SU-DHL-6 (cell line): ENCODE measurements at regions not wholly inside any gene's neighbourhood (a gene's known extent, or its start where the extent isn't known, plus 50 kb on each side); places are given as distances from the start of the nearest gene placed in this dataset.

Source experiments
- H2AFZ ChIP-seq: fragments of 200-600 bp; sonication (generic); 2 replicates; pipeline ENCODE4 v1.6.1; 2014; ENCODE audit warnings: low read depth, mild to moderate bottlenecking, moderate library complexity, mixed read lengths, antibody characterized with exemption, low read length; ENCODE audit not compliant: severe bottlenecking
- H3F3A ChIP-seq: fragments of 200-600 bp; shearing (Covaris generic); 2 replicates; pipeline ENCODE4 v1.6.0; 2016; ENCODE audit warnings: antibody characterized with exemption, mild to moderate bottlenecking; ENCODE audit not compliant: insufficient read depth
- H3K27ac ChIP-seq: fragments of 200-600 bp; sonication (generic); 2 replicates; pipeline ENCODE4 v1.5.1; 2016; ENCODE audit warnings: low read depth, mild to moderate bottlenecking, low read length, moderate library complexity, mixed read lengths
- H3K27me3 ChIP-seq: fragments of 200-600 bp; sonication (generic), shearing (Covaris generic); 2 replicates; pipeline ENCODE4 v1.6.0; 2014; ENCODE audit warnings: mild to moderate bottlenecking, low read length
- H3K36me3 ChIP-seq: fragments of 200-600 bp; sonication (generic); 2 replicates; pipeline ENCODE4 v1.6.1; 2014; ENCODE audit warnings: mild to moderate bottlenecking, low read length, mixed read lengths
- H3K4me2 ChIP-seq: fragments of 300-600, 200-600 bp; shearing (Covaris generic), sonication (generic); 2 replicates; pipeline ENCODE4 v1.6.0; 2014; ENCODE audit warnings: low read length, low read depth, mild to moderate bottlenecking; ENCODE audit not compliant: poor library complexity, severe bottlenecking
- H3K4me3 ChIP-seq: fragments of 200-600 bp; sonication (generic); 2 replicates; pipeline ENCODE4 v1.5.1; 2014; ENCODE audit warnings: antibody characterized with exemption, low read length, mild to moderate bottlenecking, mixed read lengths; ENCODE audit not compliant: insufficient read depth, poor library complexity, severe bottlenecking
- H3K79me2 ChIP-seq: fragments of 200-600 bp; sonication (generic); 2 replicates; pipeline ENCODE4 v1.6.1; 2014; ENCODE audit warnings: mild to moderate bottlenecking, low read length, moderate library complexity; ENCODE audit not compliant: insufficient read depth
- H3K9ac ChIP-seq: fragments of 200-600 bp; sonication (generic); 2 replicates; pipeline ENCODE4 v1.7.0; 2014; ENCODE audit warnings: mild to moderate bottlenecking, low read length
- H3K9me2 ChIP-seq: fragments of 200-600 bp; sonication (generic); replicated peaks from 2 replicates; pipeline ENCODE4 v1.6.1; 2014; ENCODE audit warnings: low read length; ENCODE audit not compliant: insufficient read depth
- H3K9me3 ChIP-seq: fragments of 200-600 bp; sonication (generic); 2 replicates; pipeline ENCODE4 v1.6.1; 2014; ENCODE audit warnings: low read length, mixed read lengths; ENCODE audit not compliant: insufficient read depth
- H4K20me1 ChIP-seq: fragments of 200-600 bp; sonication (generic); 2 replicates; pipeline ENCODE4 v1.6.1; 2014; ENCODE audit warnings: low read depth, mild to moderate bottlenecking, antibody characterized with exemption, low read length, moderate library complexity, mixed read lengths
- CTCF ChIP-seq: fragments of 200-600 bp; sonication (generic); IDR thresholded peaks from one replicate; pipeline ENCODE4 v1.5.1; 2017; ENCODE audit warnings: antibody characterized with exemption, mild to moderate bottlenecking, low read length, moderate library complexity; ENCODE audit not compliant: insufficient read depth, poor library complexity, severe bottlenecking
- EZH2phosphoT487 ChIP-seq: fragments of 200-600 bp; sonication (generic), shearing (Covaris generic); conservative IDR thresholded peaks from 2 replicates; pipeline ENCODE4 v1.6.1; 2018; ENCODE audit warnings: mild to moderate bottlenecking, antibody characterized with exemption, low read length, moderate library complexity, mixed read lengths

GRCh38 chr10:43971981-43972380 is 323.3 kb upstream of the ZNF32 start:
- no peaks in the 10 kb centered on the region for H4K20me1 ChIP-seq
- TF ChIP-seq CTCF (no peak), EZH2phosphoT487 (no peak)
- no peaks in the 10 kb centered on the region for H3F3A ChIP-seq
- no peaks in the 10 kb centered on the region for H3K9me3 ChIP-seq
- no peaks in the 10 kb centered on the region for H3K27me3 ChIP-seq
- H3K4me2 ChIP-seq: no peak overlapping the region
- H3K9ac ChIP-seq: no peak overlapping the region
- no peak overlapping the region for H2AFZ ChIP-seq
- no peaks in the 10 kb centered on the region for H3K36me3 ChIP-seq
- no peaks in the 10 kb centered on the region for H3K79me2 ChIP-seq
- no peaks in the 10 kb centered on the region for H3K9me2 ChIP-seq
- no peak overlapping the region for H3K27ac ChIP-seq
- no peak overlapping the region for H3K4me3 ChIP-seq

DNA sequence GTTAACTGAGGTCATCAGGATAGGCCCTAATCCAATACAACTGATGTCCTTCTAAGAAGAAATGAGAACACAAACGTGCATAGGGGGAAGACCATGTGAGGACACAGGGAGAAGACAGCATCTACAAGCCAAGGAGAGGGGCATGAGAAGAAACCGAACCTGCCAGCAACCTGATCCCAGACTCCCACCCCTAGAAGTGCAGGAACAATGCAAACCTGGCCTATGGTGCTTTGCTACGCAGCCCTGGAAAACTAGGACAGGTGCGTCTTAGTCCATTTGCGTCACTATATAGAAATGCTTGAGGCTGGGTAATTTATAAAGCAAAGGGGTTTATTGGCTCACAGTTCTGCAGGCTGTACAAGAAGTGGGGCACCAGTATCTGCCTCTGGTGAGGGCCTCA is 322.6 kb upstream of the ZNF32 start:
- no peak overlapping the region for H3K9ac ChIP-seq
- no peak overlapping the region for H3K4me2 ChIP-seq
- no peaks in the 10 kb centered on the region for H3F3A ChIP-seq
- no peaks in the 10 kb centered on the region for H4K20me1 ChIP-seq
- no peaks in the 10 kb centered on the region for H3K9me2 ChIP-seq
- no peak overlapping the region for H3K27ac ChIP-seq
- no peak overlapping the region for H3K4me3 ChIP-seq
- H3K27me3 ChIP-seq: no peaks in the 10 kb centered on the region
- H3K79me2 ChIP-seq: no peaks in the 10 kb centered on the region
- TF ChIP-seq CTCF (no peak), EZH2phosphoT487 (no peak)
- no peaks in the 10 kb centered on the region for H3K9me3 ChIP-seq
- no peak overlapping the region for H2AFZ ChIP-seq
- H3K36me3 ChIP-seq: no peaks in the 10 kb centered on the region

DNA sequence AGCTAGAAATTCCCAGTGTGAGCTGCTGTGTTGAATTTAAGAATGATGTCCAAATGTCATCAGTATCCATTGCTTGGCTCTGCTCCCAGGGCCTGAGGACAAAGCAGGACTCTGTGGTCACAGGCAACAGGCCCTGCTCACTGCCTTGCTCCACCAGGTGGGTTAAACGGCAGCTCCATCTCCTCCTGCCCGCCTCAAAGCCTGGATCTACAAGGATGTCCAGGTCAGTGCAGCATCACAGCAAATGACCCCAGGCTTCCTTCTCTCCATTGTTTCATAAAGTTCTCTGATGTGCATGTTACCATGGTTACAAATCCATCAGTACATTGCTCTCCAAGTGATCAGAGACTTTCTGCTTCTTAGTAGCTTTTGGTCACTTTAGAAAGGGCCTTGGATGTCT is 322.0 kb upstream of the ZNF32 start:
- Histone ChIP-seq H3K27me3 (no peaks in the 10 kb centered on the region), H3K9me3 (no peaks in the 10 kb centered on the region), H3F3A (no peaks in the 10 kb centered on the region), H4K20me1 (no peaks in the 10 kb centered on the region), H3K4me3 (no peak overlapping the region), H3K9ac (no peak overlapping the region), H3K4me2 (no peak overlapping the region), H3K27ac (no peak overlapping the region), H2AFZ (no peak overlapping the region), H3K79me2 (no peaks in the 10 kb centered on the region), H3K9me2 (no peaks in the 10 kb centered on the region), H3K36me3 (no peaks in the 10 kb centered on the region)
- TF ChIP-seq EZH2phosphoT487 (no peak), CTCF (no peak)
